ENCODE measurements at regions not wholly inside any gene's neighbourhood (a gene's known extent, or its start where the extent isn't known, plus 50 kb on each side); places are given as distances from the start of the nearest gene placed in this dataset.

DNA sequence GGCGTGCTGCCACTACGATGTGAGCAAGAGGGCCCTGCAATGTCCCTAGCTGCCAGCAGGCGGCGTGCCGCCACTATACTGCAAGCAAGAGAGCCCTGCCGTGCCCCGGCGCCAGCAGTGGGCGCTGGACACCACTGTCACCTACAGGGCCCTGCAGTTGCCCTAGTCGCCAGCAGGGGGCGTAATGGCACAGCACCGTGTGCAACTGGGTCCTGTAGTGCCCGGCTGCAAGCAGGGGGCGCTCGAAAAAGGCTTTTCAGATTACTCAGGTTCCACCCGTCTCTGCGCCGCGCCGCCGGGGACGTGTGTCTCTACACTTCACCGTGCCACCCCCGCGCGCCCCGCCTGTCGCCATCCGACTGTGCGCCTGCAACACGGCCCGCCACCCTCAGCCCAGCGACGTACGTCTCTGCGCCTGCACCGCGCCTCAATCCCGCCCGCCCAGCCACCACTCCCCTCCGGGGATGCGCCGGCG, 1356.9 kb downstream of the TMEM121 start:
- TF ChIP-seq, protein P1, sequence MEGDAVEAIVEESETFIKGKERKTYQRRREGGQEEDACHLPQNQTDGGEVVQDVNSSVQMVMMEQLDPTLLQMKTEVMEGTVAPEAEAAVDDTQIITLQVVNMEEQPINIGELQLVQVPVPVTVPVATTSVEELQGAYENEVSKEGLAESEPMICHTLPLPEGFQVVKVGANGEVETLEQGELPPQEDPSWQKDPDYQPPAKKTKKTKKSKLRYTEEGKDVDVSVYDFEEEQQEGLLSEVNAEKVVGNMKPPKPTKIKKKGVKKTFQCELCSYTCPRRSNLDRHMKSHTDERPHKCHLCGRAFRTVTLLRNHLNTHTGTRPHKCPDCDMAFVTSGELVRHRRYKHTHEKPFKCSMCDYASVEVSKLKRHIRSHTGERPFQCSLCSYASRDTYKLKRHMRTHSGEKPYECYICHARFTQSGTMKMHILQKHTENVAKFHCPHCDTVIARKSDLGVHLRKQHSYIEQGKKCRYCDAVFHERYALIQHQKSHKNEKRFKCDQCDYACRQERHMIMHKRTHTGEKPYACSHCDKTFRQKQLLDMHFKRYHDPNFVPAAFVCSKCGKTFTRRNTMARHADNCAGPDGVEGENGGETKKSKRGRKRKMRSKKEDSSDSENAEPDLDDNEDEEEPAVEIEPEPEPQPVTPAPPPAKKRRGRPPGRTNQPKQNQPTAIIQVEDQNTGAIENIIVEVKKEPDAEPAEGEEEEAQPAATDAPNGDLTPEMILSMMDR (IDR thresholded peaks at IDR 0.05) = no peak
- no peak for TF ChIP-seq POLR2A (IDR thresholded peaks at IDR 0.05)
